Transverse colon (tissue), 3 donors: ENCODE measurements at regions not wholly inside any gene's neighbourhood (a gene's known extent, or its start where the extent isn't known, plus 50 kb on each side); places are given as distances from the start of the nearest gene placed in this dataset.

Experiments used
- CTCF ChIP-seq, 5 experiments: fragments of 200-600 bp in 3 of 5; fragments of 450-650 bp in 2 of 5; sonication (generic) in 3 of 5; IDR thresholded peaks; 1 replicate in 2 of 5; 2 replicates in 3 of 5; pipeline ENCODE4 v1.5.1; 2016 to 2017; ENCODE audit warnings: antibody characterized with exemption in 5 of 5, inconsistent platforms in 3 of 5, mild to moderate bottlenecking in 2 of 5, moderate library complexity in 1 of 5
- EP300 ChIP-seq: sonication (generic); formaldehyde crosslinking; IDR thresholded peaks from one replicate; pipeline ENCODE4 v1.6.1; 2017; ENCODE audit warnings: antibody characterized with exemption, low read depth

- no peak for TF ChIP-seq CTCF (IDR thresholded peaks at IDR 0.05)
- TF ChIP-seq EP300: no peak
Measured at GRCh38 chr21:35677298-35677841, 383.0 kb downstream of the SETD4 start.
